LNCAP (cell line): ENCODE measurements at regions not wholly inside any gene's neighbourhood (a gene's known extent, or its start where the extent isn't known, plus 50 kb on each side); places are given as distances from the start of the nearest gene placed in this dataset.

Experiments used
- CTCF ChIP-seq: fragments of 450-650 bp; IDR thresholded peaks from 2 replicates; pipeline ENCODE4 v1.5.1; 2017; ENCODE audit warnings: mild to moderate bottlenecking

GRCh38 chr5:62199792-62200716 lies 106.0 kb upstream of the KIF2A start:
- no peak for TF ChIP-seq CTCF

- TF ChIP-seq CTCF: peak; percentile 32
Measured at GRCh38 chr5:62206150-62206829, 99.7 kb upstream of the KIF2A start.

GRCh38 chr5:62208218-62208852 lies 97.7 kb upstream of the KIF2A start:
- TF ChIP-seq CTCF: no peak

- no peak for TF ChIP-seq CTCF
Measured at GRCh38 chr5:62211405-62211804, 94.6 kb upstream of the KIF2A start.

GRCh38 chr5:62212648-62213047 lies 93.4 kb upstream of the KIF2A start:
- TF ChIP-seq CTCF: no peak

- TF ChIP-seq CTCF: no peak
Measured at GRCh38 chr5:62214701-62215100, 91.3 kb upstream of the KIF2A start.

GRCh38 chr5:62223312-62223670 lies 82.7 kb upstream of the KIF2A start:
- peak; percentile 42; the same call in 1 of the 2 replicates for TF ChIP-seq CTCF
